NB4 (cell line): ENCODE measurements at regions not wholly inside any gene's neighbourhood (a gene's known extent, or its start where the extent isn't known, plus 50 kb on each side); places are given as distances from the start of the nearest gene placed in this dataset.

Source experiments
- CTCF ChIP-seq: IDR thresholded peaks from one replicate; pipeline ENCODE4 v1.5.1; 2012; ENCODE audit warnings: low read depth, low read length
- POLR2A ChIP-seq: IDR thresholded peaks from 2 replicates; pipeline ENCODE4 v1.6.1; 2011; ENCODE audit warnings: mild to moderate bottlenecking; ENCODE audit not compliant: insufficient read length; ENCODE audit errors: extremely low read depth

- TF ChIP-seq CTCF (no peak), POLR2A (no peak)
Measured at GRCh38 chr2:219983836-219984235, 356.4 kb downstream of the SLC4A3 start.
